Erythroblast (primary cell): ENCODE measurements at regions not wholly inside any gene's neighbourhood (a gene's known extent, or its start where the extent isn't known, plus 50 kb on each side); places are given as distances from the start of the nearest gene placed in this dataset.

ENCODE experiments used
- GATA1 ChIP-seq: IDR thresholded peaks from 2 replicates; pipeline ENCODE4 v1.6.1; 2011; ENCODE audit warnings: low read depth, mild to moderate bottlenecking, control low read depth, low read length, moderate library complexity
- POLR2A ChIP-seq: IDR thresholded peaks from 2 replicates; pipeline ENCODE4 v1.6.1; 2011; ENCODE audit warnings: mild to moderate bottlenecking, low read length

GRCh38 chr20:7291323-7291943 is 523.9 kb downstream of the BMP2 start:
- TF ChIP-seq POLR2A (no peak), GATA1 (no peak)
